ENCODE measurements at regions not wholly inside any gene's neighbourhood (a gene's known extent, or its start where the extent isn't known, plus 50 kb on each side); places are given as distances from the start of the nearest gene placed in this dataset.

- no peak overlapping the region for H3K4me3 ChIP-seq
- no peaks in the 10 kb centered on the region for H3K27me3 ChIP-seq
- H3K4me1 ChIP-seq: no peaks in the 10 kb centered on the region
- no peak for DNase-seq
- 87 to 95% (median 91%) methylated on average over 2 of the region's 2 CpGs for WGBS, 4 donors
- no peak for ATAC-seq
- intact Hi-C loops (cut with DNase I): no loop called here
- TF ChIP-seq CTCF (IDR thresholded peaks at IDR 0.05): no peak
- no peak for TF ChIP-seq POLR2A (IDR thresholded peaks at IDR 0.05)
- H3K9me3 ChIP-seq: no peaks in the 10 kb centered on the region
- H3K36me3 ChIP-seq: no peaks in the 10 kb centered on the region
- H3K27ac ChIP-seq: no peak overlapping the region
Observed at GRCh38 chr1:82947278-82947677, 1051.7 kb downstream of the TTLL7 start.

- H3K4me1 ChIP-seq: no peaks in the 10 kb centered on the region
- no peak overlapping the region for H3K27ac ChIP-seq
- no peaks in the 10 kb centered on the region for H3K9me3 ChIP-seq
- intact Hi-C loops (cut with DNase I): no loop called here
- 88 to 93% (median 93%) methylated on average over 3 of the region's 3 CpGs for WGBS, 4 donors
- DNase-seq (no peak), ATAC-seq (no peak)
- TF ChIP-seq CTCF (IDR thresholded peaks at IDR 0.05) (no peak), POLR2A (IDR thresholded peaks at IDR 0.05) (no peak)
- H3K36me3 ChIP-seq: no peaks in the 10 kb centered on the region
- no peak overlapping the region for H3K4me3 ChIP-seq
- H3K27me3 ChIP-seq: no peaks in the 10 kb centered on the region
Observed at GRCh38 chr1:82946096-82946605, 1052.8 kb downstream of the TTLL7 start.

GRCh38 chr1:82944822-82945221, 1054.1 kb downstream of the TTLL7 start:
- H3K4me3 ChIP-seq: no peak overlapping the region
- WGBS, 4 donors: 69 to 89% (median 86%) methylated on average over 1 of the region's 1 CpG
- no peaks in the 10 kb centered on the region for H3K4me1 ChIP-seq
- no peaks in the 10 kb centered on the region for H3K27me3 ChIP-seq
- H3K9me3 ChIP-seq: no peaks in the 10 kb centered on the region
- DNase-seq: no peak
- TF ChIP-seq CTCF (IDR thresholded peaks at IDR 0.05) (no peak), POLR2A (IDR thresholded peaks at IDR 0.05) (no peak)
- ATAC-seq: no peak
- intact Hi-C loops (cut with DNase I): no loop called here
- no peaks in the 10 kb centered on the region for H3K36me3 ChIP-seq
- no peak overlapping the region for H3K27ac ChIP-seq

GRCh38 chr1:82934074-82934473, 1064.9 kb downstream of the TTLL7 start:
- H3K27ac ChIP-seq: no peak overlapping the region
- no peak for ATAC-seq
- H3K4me1 ChIP-seq: peaks cover 0 to 10% (median 0%) of the 10 kb centered on the region in 12 donors
- WGBS, 4 donors: 81 to 95% (median 92%) methylated on average over 2 of the region's 2 CpGs
- intact Hi-C loops (cut with DNase I): no loop called here
- TF ChIP-seq POLR2A (IDR thresholded peaks at IDR 0.05) (no peak), CTCF (IDR thresholded peaks at IDR 0.05) (no peak)
- no peak overlapping the region for H3K4me3 ChIP-seq
- H3K27me3 ChIP-seq: no peaks in the 10 kb centered on the region
- DNase-seq: peak in 2 of 5 donors; percentile 30 to 47
- no peaks in the 10 kb centered on the region for H3K36me3 ChIP-seq
- H3K9me3 ChIP-seq: peaks cover 0 to 19% (median 0%) of the 10 kb centered on the region in 12 donors
